HG03558 (cell line): ENCODE measurements at regions not wholly inside any gene's neighbourhood (a gene's known extent, or its start where the extent isn't known, plus 50 kb on each side); places are given as distances from the start of the nearest gene placed in this dataset.

Source experiments
- ATAC-seq: cut with Tn5 transposase; IDR thresholded peaks from one replicate; pipeline ENCODE4 v1.9.1; 2021; ENCODE audit warnings: moderate number of reproducible peaks; ENCODE audit not compliant: unreplicated experiment; ENCODE audit errors: extremely low read depth

DNA sequence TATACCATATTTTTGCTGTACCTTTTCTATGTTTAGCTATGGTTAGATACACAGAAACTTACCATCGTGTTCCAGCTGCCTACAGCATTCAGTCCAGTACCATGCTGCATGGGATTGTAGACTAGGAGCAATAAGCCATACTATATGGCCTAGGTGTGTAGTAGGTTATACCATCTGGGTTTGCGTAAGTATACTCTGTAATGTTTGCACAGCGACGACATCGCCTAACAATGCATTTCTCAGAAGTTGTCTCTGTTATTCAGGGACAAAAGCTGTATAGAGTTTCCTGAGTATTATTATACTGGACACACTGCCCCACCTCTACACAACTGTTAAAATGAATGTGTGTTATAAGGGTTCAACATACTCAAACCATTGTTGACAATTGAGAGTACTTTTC is 93.8 kb upstream of the MKI67 start:
- ATAC-seq, result no peak

DNA sequence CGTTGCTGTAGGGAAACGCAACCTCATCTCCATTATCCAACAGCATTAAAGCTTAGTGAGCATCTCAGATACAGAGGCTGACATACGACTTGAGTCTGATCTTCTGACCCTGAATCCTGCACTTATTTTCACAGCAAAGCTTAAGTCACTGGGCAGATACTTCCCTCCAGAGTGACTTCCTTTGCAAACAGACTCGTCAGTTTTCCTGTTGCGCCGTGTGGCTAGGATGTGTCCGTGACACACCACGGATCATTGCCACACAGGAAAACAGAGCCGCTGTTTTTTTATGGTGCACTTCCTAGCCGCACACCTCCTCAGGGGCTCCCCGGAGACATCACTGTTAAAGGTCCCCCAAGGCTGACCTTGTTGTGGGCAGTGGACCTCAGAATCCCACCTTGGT is 94.9 kb upstream of the MKI67 start:
- no peak for ATAC-seq

DNA sequence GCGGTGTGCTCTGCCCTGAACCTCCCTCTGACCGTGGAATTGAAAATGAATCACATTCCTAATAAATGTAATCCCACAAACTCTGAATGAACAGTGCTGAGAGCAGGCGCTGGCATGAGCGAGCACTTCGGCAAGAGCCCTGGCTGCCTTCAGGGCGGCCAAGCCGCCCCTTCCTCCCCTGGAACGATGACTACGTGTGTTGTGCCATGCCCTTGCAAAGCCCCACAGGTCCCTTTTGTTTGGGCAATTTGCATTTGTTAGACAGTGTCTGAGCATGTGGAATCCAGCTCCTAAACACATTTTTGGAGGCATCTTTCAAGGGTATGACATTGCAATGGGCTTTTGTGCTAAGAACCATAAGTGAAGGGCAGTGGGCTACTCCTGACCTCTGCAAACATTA is 95.6 kb upstream of the MKI67 start:
- no peak for ATAC-seq

DNA sequence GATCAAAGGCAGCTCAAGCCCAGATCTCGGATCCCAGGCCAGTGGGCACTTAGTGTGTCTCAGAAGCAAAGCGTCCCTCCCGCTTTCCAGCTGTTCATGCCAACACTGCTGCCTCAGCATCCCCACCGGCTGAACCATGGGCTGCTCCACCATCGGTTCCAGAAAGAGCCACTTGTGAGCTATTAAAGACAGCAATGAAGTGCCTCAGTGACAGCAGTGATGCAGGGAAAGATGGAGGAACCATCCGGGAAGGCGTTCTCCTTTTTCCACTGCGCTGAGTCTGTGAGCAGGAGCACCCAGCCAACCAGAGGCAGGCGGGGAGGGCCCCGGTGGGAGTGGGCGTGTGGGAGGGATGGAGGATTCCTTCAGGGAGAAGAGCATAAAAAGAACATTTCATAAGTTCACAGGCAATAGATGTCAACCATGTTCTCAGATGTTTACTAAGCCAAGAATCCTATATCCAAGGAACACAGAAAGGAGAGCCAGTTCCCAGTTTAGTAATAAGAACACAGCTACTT is 96.2 kb upstream of the MKI67 start:
- no peak for ATAC-seq

- ATAC-seq, result no peak
Observed at GRCh38 chr10:128230401-128230800, 104.2 kb upstream of the MKI67 start.

DNA sequence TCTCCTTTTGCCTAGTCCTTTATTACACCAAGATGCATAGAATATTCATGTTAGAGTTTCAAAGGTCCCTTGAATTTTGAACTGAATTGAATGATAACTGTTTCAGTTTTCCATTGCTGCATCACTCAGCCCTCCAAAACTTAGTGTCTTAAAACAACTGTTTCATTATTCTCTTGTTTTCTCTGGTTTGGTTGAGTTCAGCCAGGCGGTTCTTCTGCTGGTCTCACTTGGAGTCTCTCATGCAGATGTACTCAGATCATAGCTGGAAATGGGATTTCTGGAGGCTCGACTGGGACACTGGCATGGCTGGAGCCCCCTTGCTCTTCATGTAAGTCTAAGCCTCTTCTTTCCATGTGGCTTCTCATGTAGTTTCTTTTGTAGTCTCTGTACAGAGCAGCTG is 107.2 kb upstream of the MKI67 start:
- no peak for ATAC-seq

GRCh38 chr10:128237710-128238109 is 111.5 kb upstream of the MKI67 start:
- ATAC-seq, result no peak

DNA sequence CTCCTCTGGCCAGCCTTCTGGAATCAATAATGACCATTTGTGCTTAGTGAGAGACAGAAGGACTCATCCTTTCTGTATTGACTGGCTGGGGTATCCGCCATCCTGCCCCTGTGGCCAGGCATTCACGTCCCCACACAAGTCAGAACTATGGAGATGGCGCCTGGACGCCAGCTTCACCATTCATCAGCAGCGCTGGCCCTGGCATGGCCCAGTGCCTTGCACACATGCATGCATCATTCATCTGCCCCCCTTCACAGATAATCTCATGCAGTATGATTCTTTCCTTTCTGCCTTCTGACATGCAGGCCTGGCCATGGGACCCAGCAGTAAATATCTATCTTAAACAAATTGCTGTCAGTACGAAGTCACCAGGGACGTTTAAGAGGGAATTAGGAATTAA is 114.8 kb upstream of the MKI67 start:
- no peak for ATAC-seq

DNA sequence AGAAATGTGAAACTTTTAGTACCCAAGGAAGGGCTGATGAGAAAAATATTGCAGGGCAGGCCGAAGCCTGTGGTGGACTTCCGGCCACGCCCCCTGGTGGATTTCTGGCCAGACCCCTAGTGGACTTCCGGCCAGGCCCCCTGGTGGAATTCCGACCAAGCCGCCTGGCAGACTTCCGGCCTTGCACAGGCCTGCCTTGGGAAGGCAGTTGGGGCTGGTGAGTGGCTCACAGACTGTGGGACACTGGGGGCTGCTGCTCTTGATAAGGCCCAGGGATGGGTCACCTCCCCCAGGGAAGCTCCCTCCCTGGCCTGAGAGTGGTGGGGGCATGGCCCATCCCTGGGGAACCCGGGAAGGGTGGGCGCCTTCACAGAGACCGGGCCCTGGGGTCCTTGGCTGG is 116.4 kb upstream of the MKI67 start:
- ATAC-seq, result no peak

GRCh38 chr10:128245026-128245425 is 118.8 kb upstream of the MKI67 start:
- no peak for ATAC-seq

- no peak for ATAC-seq
Observed at GRCh38 chr10:128247576-128247975, 121.4 kb upstream of the MKI67 start.

GRCh38 chr10:128254476-128254875 is 128.3 kb upstream of the MKI67 start:
- ATAC-seq, result no peak

GRCh38 chr10:128257428-128257827 is 131.2 kb upstream of the MKI67 start:
- no peak for ATAC-seq

DNA sequence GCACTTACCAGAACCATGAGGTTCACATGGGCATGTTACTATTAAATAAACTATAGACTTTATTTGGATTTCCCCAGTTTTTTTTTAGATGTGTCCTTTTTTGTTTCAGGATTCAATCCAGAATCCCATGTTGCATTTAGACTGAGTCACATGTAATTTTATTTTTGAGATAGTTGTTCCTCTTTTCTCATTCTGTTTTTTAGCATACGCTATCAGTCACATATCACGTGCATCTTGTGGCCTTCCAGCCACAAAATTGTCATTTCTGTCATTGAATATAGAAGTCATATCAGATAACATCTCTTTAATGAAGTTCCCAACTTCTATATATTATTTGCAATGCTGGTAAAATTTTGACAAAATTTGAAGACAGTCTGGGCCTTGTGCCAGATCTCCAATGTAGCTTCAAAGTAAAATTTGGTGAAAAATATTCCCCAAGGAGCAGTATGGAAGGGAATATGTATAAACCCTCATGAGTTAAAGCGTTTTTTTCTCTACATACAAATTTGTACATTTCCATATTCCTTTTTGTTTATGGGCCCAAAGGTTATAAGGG is 132.3 kb upstream of the MKI67 start:
- ATAC-seq, result no peak

GRCh38 chr10:128263891-128264688 is 137.9 kb upstream of the MKI67 start:
- ATAC-seq, result no peak

DNA sequence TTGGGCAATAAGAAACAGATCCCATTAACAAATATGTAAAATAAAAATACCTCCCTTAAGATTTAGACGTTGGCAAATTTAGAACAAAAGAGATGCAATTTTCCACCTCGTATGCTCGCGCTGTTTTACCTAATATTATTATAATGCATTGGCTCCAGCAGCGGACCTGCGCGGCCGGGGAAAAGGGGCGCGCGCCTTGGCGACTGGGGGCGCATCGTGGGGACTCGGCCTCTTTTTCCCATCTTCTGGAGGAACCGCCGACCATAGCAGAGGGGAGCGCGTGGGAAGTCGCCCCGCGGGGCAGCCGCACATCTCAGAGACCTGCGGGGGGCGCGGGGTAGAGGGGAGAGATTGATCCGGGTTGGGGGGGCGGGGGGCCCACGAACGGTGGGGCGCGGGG is 139.4 kb upstream of the MKI67 start:
- no peak for ATAC-seq

DNA sequence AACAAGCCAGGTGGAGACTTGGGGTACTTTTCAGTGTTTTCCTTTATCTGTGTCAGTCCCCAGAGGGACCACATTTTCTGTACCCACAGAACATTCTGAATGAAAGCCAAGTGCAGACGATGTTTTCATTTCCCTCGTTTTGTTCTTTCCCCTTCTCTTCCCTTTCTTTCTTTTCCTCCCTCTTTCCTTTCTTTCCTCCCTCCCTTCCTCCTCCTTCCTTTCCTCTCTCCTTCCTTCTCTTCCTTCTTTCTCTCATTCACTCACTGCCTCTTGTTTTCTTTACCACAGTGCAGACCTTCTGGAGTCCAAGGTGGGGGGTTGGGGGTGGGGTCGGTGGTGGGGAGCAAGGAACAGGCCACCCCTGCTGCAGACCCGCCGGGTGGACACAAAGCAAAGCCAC is 141.4 kb upstream of the MKI67 start:
- no peak for ATAC-seq

DNA sequence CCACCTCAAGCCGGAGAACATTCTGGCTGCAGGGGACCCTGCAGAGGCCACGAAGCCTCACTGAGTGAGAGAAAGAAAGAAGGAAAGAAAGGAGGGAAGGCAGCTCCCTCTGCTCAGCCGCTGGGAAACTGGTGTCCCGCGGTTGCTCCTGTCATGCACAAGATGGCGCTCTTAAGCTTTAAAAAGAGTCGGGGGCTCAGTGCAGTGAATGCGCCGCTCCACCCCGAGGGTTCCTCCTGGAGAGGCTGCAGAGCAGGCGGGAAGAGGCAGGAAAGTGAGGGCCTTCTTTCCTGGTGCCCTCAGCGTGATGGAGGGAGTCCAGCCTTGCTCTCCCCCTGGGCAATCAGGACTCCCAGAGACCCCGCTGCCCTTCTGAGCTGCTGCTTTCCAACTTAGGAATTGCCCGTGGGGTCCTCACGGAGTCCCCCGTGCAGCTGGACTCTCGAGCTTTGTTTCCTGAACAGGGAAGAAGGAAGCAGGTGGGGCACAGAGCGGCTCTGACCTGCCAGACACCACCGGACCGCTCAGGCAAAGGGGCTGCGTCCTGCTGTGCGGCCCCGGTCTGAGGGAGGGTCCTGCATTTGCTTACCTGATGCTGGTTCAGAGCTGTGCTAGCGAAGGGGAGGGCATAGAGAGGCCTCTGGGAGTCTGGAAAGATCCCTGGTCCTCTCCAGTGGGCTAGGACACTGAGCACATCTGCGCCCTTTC is 141.9 kb upstream of the MKI67 start:
- ATAC-seq, result no peak

- ATAC-seq, result no peak
Observed at GRCh38 chr10:128274938-128275337, 148.7 kb upstream of the MKI67 start.

DNA sequence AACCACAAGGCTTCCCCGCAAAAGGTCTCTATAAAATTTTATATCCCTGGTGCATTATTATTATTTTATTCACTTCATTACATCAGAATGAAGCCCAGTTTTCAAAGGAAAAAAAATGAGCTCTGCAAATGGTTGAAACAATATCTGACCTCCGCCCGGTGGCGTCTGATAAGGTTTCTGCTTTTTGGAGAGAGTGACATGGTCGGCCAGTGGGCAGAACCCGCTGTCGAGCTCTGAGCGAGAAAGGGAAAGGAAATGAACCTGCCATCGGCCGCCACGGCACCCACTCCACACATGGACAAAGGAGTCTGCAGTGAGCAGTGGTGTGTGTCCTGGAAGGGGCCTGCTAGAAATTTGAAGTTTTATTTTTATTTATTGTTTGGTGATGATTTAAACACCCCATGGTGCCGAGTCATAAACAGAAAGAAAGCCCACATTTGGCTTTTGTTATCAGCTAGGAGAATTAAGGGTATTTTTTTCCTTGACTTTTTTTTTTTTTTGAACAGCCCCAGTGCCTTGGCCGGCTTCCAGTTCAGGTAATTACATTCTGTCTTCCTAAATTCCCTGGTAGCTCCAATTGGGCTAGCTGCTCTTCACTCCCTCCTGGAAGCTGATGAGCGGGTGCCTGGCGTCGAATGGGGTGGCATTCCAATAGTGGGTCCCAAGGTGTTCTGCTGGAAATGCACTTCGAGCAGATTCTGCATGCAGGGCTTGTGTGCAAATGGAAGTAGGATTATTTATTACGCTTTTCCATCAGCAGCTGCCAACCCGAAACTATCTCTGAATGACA is 149.4 kb upstream of the MKI67 start:
- no peak for ATAC-seq
